PC-9 (cell line): ENCODE measurements at regions not wholly inside any gene's neighbourhood (a gene's known extent, or its start where the extent isn't known, plus 50 kb on each side); places are given as distances from the start of the nearest gene placed in this dataset.
"Not testable (repeated sequence)": the region's sequence is repeated elsewhere in the genome, so short reads cannot be mapped to it uniquely, and the experiment has no call there.

Source experiments
- EZH2 ChIP-seq: fragments of 200-600 bp; sonication (generic); IDR thresholded peaks from 2 replicates; pipeline ENCODE4 v1.8.0; 2017; ENCODE audit warnings: antibody characterized with exemption, low read depth
- TF ChIP-seq, protein P1 (sequence below): fragments of 200-600 bp; sonication (generic); conservative IDR thresholded peaks from 2 replicates; pipeline ENCODE4 v1.6.1; 2017; ENCODE audit warnings: mixed run types, antibody characterized with exemption, mild to moderate bottlenecking, moderate library complexity

DNA sequence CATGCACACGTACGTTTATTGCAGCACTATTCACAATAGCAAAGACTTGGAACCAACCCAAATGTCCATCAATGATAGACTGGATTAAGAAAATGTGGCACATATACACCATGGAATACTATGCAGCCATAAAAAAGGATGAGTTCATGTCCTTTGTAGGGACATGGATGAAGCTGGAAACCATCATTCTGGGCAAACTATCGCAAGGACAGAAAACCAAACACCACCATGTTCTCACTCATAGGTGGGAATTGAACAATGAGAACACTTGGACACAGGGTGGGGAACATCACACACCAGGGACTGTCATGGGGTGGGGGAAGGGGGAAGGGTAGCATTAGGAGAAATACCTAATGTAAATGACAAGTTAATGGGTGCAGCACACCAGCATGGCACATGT, 94.8 kb upstream of the NDUFV2 start:
- TF ChIP-seq, protein P1, sequence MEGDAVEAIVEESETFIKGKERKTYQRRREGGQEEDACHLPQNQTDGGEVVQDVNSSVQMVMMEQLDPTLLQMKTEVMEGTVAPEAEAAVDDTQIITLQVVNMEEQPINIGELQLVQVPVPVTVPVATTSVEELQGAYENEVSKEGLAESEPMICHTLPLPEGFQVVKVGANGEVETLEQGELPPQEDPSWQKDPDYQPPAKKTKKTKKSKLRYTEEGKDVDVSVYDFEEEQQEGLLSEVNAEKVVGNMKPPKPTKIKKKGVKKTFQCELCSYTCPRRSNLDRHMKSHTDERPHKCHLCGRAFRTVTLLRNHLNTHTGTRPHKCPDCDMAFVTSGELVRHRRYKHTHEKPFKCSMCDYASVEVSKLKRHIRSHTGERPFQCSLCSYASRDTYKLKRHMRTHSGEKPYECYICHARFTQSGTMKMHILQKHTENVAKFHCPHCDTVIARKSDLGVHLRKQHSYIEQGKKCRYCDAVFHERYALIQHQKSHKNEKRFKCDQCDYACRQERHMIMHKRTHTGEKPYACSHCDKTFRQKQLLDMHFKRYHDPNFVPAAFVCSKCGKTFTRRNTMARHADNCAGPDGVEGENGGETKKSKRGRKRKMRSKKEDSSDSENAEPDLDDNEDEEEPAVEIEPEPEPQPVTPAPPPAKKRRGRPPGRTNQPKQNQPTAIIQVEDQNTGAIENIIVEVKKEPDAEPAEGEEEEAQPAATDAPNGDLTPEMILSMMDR, result not testable (repeated sequence)
- TF ChIP-seq EZH2, result not testable (repeated sequence)
